Body of pancreas (tissue), 4 donors: ENCODE measurements at regions not wholly inside any gene's neighbourhood (a gene's known extent, or its start where the extent isn't known, plus 50 kb on each side); places are given as distances from the start of the nearest gene placed in this dataset.

Source experiments
- CTCF ChIP-seq, 7 experiments: fragments of 450-650 bp in 4 of 7; fragments of 200-600 bp in 3 of 7; sonication (generic) in 3 of 7; IDR thresholded peaks; one replicate each; pipeline ENCODE4 v1.5.1; 2016 to 2019; ENCODE audit warnings: antibody characterized with exemption in 7 of 7
- POLR2A ChIP-seq, 3 donors: fragments of 450-650 bp; IDR thresholded peaks; one replicate each; pipeline ENCODE4 v1.6.1; 2016; ENCODE audit warnings: antibody characterized with exemption in 3 of 3, mild to moderate bottlenecking in 2 of 3

DNA sequence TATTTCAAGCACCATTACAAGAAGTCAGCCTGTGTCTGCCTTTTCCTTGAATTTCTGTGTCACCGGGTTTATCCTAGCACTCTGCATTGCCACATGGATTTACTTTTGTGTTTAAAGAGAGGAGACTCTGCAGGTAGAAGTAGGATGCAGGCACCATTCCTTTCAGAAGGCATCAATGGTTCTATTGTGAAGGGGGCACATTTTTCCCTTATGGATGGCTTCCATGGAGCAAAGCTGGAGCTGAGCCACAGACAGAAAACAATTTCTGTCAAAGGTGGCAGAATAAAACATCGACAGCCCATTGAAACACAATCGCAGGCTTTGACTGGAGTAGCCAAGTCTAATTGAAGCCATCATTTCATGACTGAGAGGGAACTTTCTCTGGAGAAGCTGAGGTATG lies 288.0 kb upstream of the ANKH start:
- TF ChIP-seq CTCF (IDR thresholded peaks at IDR 0.05) (no peak), POLR2A (IDR thresholded peaks at IDR 0.05) (no peak)
